ENCODE measurements at regions not wholly inside any gene's neighbourhood (a gene's known extent, or its start where the extent isn't known, plus 50 kb on each side); places are given as distances from the start of the nearest gene placed in this dataset.

- TF ChIP-seq POLR2A (IDR thresholded peaks at IDR 0.05) (no peak), CTCF (IDR thresholded peaks at IDR 0.05) (no peak)
Measured at GRCh38 chr13:105414639-105415038, 1120.8 kb downstream of the EFNB2 start.

Data from vagina (tissue), 2 donors.